Fibroblast of the aortic adventitia (primary cell): ENCODE measurements at regions not wholly inside any gene's neighbourhood (a gene's known extent, or its start where the extent isn't known, plus 50 kb on each side); places are given as distances from the start of the nearest gene placed in this dataset.

Experiments used
- DNase-seq: peaks from one replicate; pipeline ENCODE4 v3.0.0-alpha.2; 2010; ENCODE audit warnings: low read depth
- H3K4me3 ChIP-seq: 2 replicates; pipeline ENCODE4 v1.5.1; 2011; ENCODE audit warnings: low read depth, mild to moderate bottlenecking, control low read depth, low read length, moderate library complexity
- TF ChIP-seq, protein P1 (sequence below): IDR thresholded peaks from 2 replicates; pipeline ENCODE4 v1.5.1; 2011; ENCODE audit warnings: mild to moderate bottlenecking, low read length, control low read depth, inconsistent platforms; ENCODE audit not compliant: insufficient read depth

DNA sequence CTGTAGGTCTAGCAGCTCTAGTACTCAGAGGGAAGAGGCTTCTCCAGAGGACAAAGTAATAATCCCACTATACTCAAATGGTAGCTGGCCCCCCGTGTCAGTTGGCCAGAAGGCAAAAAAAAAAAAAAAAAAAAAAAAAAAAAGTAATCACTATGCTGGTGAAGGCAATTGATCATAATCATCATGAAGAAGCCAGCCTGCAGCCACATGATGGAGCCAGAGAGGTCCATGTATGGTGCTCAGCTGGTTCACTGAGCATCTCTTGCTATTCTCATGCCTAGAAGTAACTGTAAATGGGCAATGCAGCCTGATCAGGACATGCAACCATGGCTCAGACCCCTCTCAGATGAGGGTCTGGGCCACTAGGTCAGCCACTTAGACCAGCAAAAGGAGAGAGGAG, 378.8 kb downstream of the MED13L start:
- TF ChIP-seq, protein P1, sequence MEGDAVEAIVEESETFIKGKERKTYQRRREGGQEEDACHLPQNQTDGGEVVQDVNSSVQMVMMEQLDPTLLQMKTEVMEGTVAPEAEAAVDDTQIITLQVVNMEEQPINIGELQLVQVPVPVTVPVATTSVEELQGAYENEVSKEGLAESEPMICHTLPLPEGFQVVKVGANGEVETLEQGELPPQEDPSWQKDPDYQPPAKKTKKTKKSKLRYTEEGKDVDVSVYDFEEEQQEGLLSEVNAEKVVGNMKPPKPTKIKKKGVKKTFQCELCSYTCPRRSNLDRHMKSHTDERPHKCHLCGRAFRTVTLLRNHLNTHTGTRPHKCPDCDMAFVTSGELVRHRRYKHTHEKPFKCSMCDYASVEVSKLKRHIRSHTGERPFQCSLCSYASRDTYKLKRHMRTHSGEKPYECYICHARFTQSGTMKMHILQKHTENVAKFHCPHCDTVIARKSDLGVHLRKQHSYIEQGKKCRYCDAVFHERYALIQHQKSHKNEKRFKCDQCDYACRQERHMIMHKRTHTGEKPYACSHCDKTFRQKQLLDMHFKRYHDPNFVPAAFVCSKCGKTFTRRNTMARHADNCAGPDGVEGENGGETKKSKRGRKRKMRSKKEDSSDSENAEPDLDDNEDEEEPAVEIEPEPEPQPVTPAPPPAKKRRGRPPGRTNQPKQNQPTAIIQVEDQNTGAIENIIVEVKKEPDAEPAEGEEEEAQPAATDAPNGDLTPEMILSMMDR, result no peak
- H3K4me3 ChIP-seq, result no peak overlapping the region

DNA sequence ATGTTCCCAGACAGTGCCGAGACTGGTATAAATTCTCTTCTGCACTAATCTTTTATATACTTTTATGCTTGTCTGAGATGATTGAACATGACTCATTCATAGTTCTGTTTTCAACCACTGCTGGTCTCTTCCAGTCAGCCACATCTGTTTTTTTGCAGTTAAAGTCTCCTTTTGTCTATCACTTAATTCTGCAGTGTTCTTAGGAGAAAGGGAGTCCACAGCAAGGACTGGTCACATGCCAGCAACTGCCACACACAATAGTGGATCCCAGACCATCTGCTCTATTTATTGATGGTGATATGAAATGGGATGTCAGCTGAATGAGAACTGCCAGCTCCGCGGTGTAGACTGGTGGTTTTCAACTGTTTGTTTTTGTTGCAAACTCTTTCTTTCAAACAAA, 379.8 kb downstream of the MED13L start:
- no peak for DNase-seq
- no peak overlapping the region for H3K4me3 ChIP-seq
- TF ChIP-seq, protein P1, result no peak

More for the DNA sequence above, 378.8 kb downstream of the MED13L start:
- DNase-seq, result no peak

DNA sequence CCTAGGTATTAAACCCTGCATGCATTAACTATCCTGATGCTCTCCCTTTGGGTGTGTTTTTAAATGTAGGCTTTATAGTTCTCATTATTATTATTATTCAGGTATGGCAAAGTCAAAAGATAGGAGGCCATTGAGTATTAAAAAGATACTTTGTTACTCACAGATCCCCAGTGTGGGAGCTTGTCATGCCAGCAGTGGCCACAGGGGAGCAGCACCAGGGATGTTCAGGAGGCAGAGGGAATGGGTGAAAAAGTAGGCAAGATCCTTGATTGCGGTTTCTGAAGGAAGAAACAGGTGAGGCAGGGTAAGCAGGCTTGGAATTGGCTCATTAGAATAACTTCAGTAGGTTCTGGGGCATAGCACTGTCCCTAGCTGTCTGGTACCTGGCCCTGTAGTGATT, 382.2 kb downstream of the MED13L start:
- TF ChIP-seq, protein P1, result peak; percentile 46
- DNase-seq, result no peak
- no peak overlapping the region for H3K4me3 ChIP-seq

GRCh38 chr12:115891556-115892164, 385.8 kb downstream of the MED13L start:
- H3K4me3 ChIP-seq, result no peak overlapping the region
- no peak for DNase-seq
- TF ChIP-seq, protein P1, result no peak

DNA sequence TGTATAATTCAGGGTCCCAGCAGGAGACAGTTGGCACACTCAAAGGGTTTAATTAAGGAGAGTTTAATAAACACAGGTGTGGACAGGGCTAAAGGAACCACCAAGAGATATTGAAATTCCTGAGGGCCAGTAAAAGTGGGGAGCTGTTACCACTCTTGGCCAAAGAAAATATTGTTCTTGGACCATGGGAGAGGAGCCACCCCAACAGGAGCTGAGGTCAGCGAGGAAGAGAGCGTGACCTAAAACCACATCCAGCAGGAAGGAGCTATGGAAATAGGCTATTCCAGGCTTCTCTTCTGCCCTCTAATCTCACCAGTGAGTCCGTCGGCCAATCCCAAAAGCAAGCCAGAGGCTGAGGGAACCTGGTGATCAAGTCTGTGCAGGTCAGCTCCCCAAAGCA, 390.8 kb downstream of the MED13L start:
- no peak for DNase-seq
- no peak overlapping the region for H3K4me3 ChIP-seq
- TF ChIP-seq, protein P1, result no peak

DNA sequence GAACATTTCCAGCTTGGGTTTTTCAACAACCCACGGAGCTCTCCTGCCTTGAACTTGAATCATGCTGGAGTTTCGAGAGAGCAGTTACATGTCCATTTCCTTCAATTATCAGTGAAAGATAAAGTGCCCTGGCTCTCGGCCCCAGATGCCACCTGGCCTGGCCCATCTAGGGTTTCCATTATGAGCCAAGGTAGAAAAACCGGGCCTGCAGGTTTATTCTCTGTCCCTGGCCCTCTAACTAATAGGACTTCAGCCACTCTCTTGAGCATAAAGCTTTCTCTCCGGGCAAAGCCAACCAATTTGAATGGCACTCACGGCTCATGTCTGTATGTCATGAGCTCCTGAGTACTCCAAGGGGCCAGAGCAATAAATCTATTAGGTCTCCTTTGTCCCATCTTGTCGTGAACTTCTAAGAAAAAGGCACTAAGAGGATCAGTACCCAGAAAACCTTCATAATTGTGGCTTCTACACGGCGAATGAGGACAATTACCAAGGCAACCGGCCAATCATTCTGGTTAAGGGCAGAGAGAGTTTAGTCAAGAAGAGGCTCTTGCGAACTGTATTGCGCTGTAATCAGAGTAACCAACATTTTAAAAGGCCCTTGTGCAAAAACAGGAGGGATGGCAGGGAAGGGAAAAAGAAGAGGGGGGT, 392.3 kb downstream of the MED13L start:
- TF ChIP-seq, protein P1, result no peak
- H3K4me3 ChIP-seq, result no peak overlapping the region
- DNase-seq, result no peak
